ENCODE measurements at regions not wholly inside any gene's neighbourhood (a gene's known extent, or its start where the extent isn't known, plus 50 kb on each side); places are given as distances from the start of the nearest gene placed in this dataset.

DNA sequence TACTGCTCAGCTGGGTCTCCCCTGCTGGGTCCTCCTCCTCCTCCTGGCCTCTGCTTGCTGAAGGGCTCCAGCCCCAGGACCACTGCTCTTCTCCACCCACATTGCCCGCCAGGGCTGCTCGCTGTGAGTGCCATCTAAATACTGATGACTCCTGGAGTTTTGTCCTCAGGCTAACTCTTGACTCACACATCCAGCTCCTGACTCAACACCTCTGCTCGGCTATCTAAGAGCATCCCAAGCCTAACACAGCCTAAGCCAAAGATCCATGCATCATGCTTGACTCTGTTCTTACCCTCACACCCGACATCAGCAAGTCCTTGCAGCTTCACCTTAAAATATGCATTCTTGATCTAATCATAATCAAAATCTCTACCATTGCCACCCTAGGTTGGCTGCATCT lies 260.2 kb downstream of the KLF13 start:
- Histone ChIP-seq H3K27me3 (replicated peaks in 1 of 2; ENCODE audit: control insufficient read depth in 2 of 2, extremely low read depth in 1 of 2, insufficient read depth in 2 of 2, low read length in 1 of 2) (peaks cover 0 to 8% of the 10 kb centered on the region in 2 experiments), H3K9me3 (no peaks in the 10 kb centered on the region), H3K36me3 (ENCODE audit: control insufficient read depth in 2 of 2, extremely low read depth in 1 of 2, insufficient read depth in 1 of 2, low read length in 1 of 2) (no peaks in the 10 kb centered on the region), H3K4me1 (ENCODE audit: control insufficient read depth in 1 of 2, extremely low read depth in 1 of 2, insufficient read depth in 2 of 2, low read length in 2 of 2) (no peaks in the 10 kb centered on the region), H3K27ac (ENCODE audit: low read length) (no peak overlapping the region), H3K4me3 (ENCODE audit: control insufficient read depth in 1 of 2, extremely low read depth in 1 of 2, low read length in 1 of 2) (no peak overlapping the region)
- no peaks in the 10 kb centered on the region for H3K36me3 Mint-ChIP-seq
- ChIA-PET POLR2A (no interaction called here), CTCF (no interaction called here)
- 83% methylated on average over 4 of the region's 4 CpGs for WGBS (ENCODE audit: insufficient coverage)
- peaks cover 17 to 37% of the 10 kb centered on the region in 2 donors for H3K27me3 Mint-ChIP-seq
- H3K27ac Mint-ChIP-seq = no peak overlapping the region
- ATAC-seq (replicated peaks in 1 of 4) (no peak), DNase-seq (no peak)
- peaks cover 4 to 11% (median 6%) of the 10 kb centered on the region in 3 donors for H3K9me3 Mint-ChIP-seq
- no peak overlapping the region for H3K4me3 Mint-ChIP-seq
- no peaks in the 10 kb centered on the region for H3K4me1 Mint-ChIP-seq

DNA sequence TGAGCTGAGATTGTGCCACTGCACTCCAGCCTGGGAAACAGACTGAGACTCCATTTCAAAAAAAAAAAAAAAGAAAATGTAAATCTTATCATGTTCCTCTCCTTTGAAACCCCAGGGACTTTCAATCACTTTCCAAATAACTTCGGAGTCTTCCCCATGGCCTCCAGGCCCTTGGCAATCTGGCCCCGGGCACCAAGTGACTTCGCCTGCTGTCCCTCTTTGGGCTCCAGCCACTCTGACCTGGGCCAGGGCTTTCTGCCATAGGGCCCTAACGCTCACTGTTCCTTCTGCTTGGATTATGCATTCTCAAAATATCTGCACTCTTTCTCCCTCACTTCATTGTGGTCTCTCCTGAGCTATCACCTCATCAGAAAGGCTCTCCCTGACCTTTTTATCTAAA lies 260.9 kb downstream of the KLF13 start:
- peaks cover 0 to 8% of the 10 kb centered on the region in 2 experiments for H3K27me3 ChIP-seq (replicated peaks in 1 of 2; ENCODE audit: control insufficient read depth in 2 of 2, extremely low read depth in 1 of 2, insufficient read depth in 2 of 2, low read length in 1 of 2)
- WGBS (ENCODE audit: insufficient coverage) = 89% methylated on average over 4 of the region's 4 CpGs
- ATAC-seq (replicated peaks in 1 of 4) = no peak
- no peaks in the 10 kb centered on the region for H3K36me3 ChIP-seq (ENCODE audit: control insufficient read depth in 2 of 2, extremely low read depth in 1 of 2, insufficient read depth in 1 of 2, low read length in 1 of 2)
- H3K9me3 ChIP-seq = no peaks in the 10 kb centered on the region
- H3K27ac Mint-ChIP-seq = no peak overlapping the region
- H3K4me3 Mint-ChIP-seq = no peak overlapping the region
- no peak overlapping the region for H3K27ac ChIP-seq (ENCODE audit: low read length)
- H3K27me3 Mint-ChIP-seq = peaks cover 17 to 33% of the 10 kb centered on the region in 2 donors
- no peaks in the 10 kb centered on the region for H3K36me3 Mint-ChIP-seq
- H3K4me1 Mint-ChIP-seq = no peaks in the 10 kb centered on the region
- DNase-seq = no peak
- POLR2A ChIA-PET = no interaction called here
- peaks cover 0 to 4% (median 0%) of the 10 kb centered on the region in 3 donors for H3K9me3 Mint-ChIP-seq
- no peaks in the 10 kb centered on the region for H3K4me1 ChIP-seq (ENCODE audit: control insufficient read depth in 1 of 2, extremely low read depth in 1 of 2, insufficient read depth in 2 of 2, low read length in 2 of 2)
- CTCF ChIA-PET = no interaction called here
- H3K4me3 ChIP-seq (ENCODE audit: control insufficient read depth in 1 of 2, extremely low read depth in 1 of 2, low read length in 1 of 2) = no peak overlapping the region

DNA sequence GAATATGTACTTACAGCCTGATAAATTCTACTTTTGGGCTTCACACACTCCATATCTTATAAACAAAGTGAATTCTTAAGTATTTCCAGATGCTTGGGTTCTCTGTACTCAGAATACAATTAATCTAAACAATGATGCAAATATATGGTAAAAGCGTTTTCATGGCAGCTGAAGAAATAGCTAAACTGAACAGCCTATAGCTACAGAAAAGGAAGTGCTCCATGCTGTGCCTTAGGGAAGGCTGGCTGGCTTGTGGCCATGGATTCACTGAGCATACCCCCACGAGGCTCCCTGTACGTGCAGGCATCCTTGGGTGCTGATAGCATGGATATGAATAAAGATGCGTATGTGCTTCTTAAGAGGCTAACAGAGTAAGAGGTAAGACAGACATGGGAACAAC lies 264.0 kb downstream of the KLF13 start:
- Histone ChIP-seq H3K4me3 (ENCODE audit: control insufficient read depth in 1 of 2, extremely low read depth in 1 of 2, low read length in 1 of 2) (no peak overlapping the region), H3K36me3 (ENCODE audit: control insufficient read depth in 2 of 2, extremely low read depth in 1 of 2, insufficient read depth in 1 of 2, low read length in 1 of 2) (no peaks in the 10 kb centered on the region), H3K4me1 (ENCODE audit: control insufficient read depth in 1 of 2, extremely low read depth in 1 of 2, insufficient read depth in 2 of 2, low read length in 2 of 2) (no peaks in the 10 kb centered on the region), H3K9me3 (no peaks in the 10 kb centered on the region), H3K27me3 (replicated peaks in 1 of 2; ENCODE audit: control insufficient read depth in 2 of 2, extremely low read depth in 1 of 2, insufficient read depth in 2 of 2, low read length in 1 of 2) (peaks cover 0 to 16% of the 10 kb centered on the region in 2 experiments), H3K27ac (ENCODE audit: low read length) (no peak overlapping the region)
- 72% methylated on average over 3 of the region's 4 CpGs for WGBS (ENCODE audit: insufficient coverage)
- no peak for ATAC-seq (replicated peaks in 1 of 4)
- Mint-ChIP-seq H3K4me1 (no peaks in the 10 kb centered on the region), H3K27ac (no peak overlapping the region), H3K36me3 (no peaks in the 10 kb centered on the region), H3K9me3 (no peaks in the 10 kb centered on the region), H3K4me3 (no peak overlapping the region), H3K27me3 (peaks cover 19 to 23% of the 10 kb centered on the region in 2 donors)
- POLR2A ChIA-PET = no interaction called here
- CTCF ChIA-PET = no interaction called here
- no peak for DNase-seq

GRCh38 chr15:31591908-31592307 lies 265.3 kb downstream of the KLF13 start:
- Mint-ChIP-seq H3K27ac (no peak overlapping the region), H3K4me1 (no peaks in the 10 kb centered on the region), H3K9me3 (no peaks in the 10 kb centered on the region), H3K27me3 (peaks cover 11 to 20% of the 10 kb centered on the region in 2 donors), H3K4me3 (no peak overlapping the region), H3K36me3 (no peaks in the 10 kb centered on the region)
- Histone ChIP-seq H3K27ac (ENCODE audit: low read length) (no peak overlapping the region), H3K4me1 (ENCODE audit: control insufficient read depth in 1 of 2, extremely low read depth in 1 of 2, insufficient read depth in 2 of 2, low read length in 2 of 2) (no peaks in the 10 kb centered on the region), H3K36me3 (ENCODE audit: control insufficient read depth in 2 of 2, extremely low read depth in 1 of 2, insufficient read depth in 1 of 2, low read length in 1 of 2) (no peaks in the 10 kb centered on the region), H3K4me3 (ENCODE audit: control insufficient read depth in 1 of 2, extremely low read depth in 1 of 2, low read length in 1 of 2) (no peak overlapping the region), H3K27me3 (replicated peaks in 1 of 2; ENCODE audit: control insufficient read depth in 2 of 2, extremely low read depth in 1 of 2, insufficient read depth in 2 of 2, low read length in 1 of 2) (peaks cover 0 to 16% of the 10 kb centered on the region in 2 experiments), H3K9me3 (no peaks in the 10 kb centered on the region)
- ATAC-seq (replicated peaks in 1 of 4) (no peak), DNase-seq (no peak)
- CTCF ChIA-PET = no interaction called here
- POLR2A ChIA-PET = no interaction called here

GRCh38 chr15:31597466-31597865 lies 270.8 kb downstream of the KLF13 start:
- no peaks in the 10 kb centered on the region for H3K4me1 Mint-ChIP-seq
- 100% methylated on average over 1 of the region's 1 CpG for WGBS (ENCODE audit: insufficient coverage)
- no peak overlapping the region for H3K4me3 ChIP-seq (ENCODE audit: control insufficient read depth in 1 of 2, extremely low read depth in 1 of 2, low read length in 1 of 2)
- no peaks in the 10 kb centered on the region for H3K36me3 ChIP-seq (ENCODE audit: control insufficient read depth in 2 of 2, extremely low read depth in 1 of 2, insufficient read depth in 1 of 2, low read length in 1 of 2)
- no peaks in the 10 kb centered on the region for H3K36me3 Mint-ChIP-seq
- DNase-seq = no peak
- no peaks in the 10 kb centered on the region for H3K9me3 Mint-ChIP-seq
- ChIA-PET CTCF (no interaction called here), POLR2A (no interaction called here)
- H3K9me3 ChIP-seq = no peaks in the 10 kb centered on the region
- H3K4me3 Mint-ChIP-seq = no peak overlapping the region
- H3K27ac Mint-ChIP-seq = no peak overlapping the region
- peaks cover 0 to 21% of the 10 kb centered on the region in 2 experiments for H3K27me3 ChIP-seq (replicated peaks in 1 of 2; ENCODE audit: control insufficient read depth in 2 of 2, extremely low read depth in 1 of 2, insufficient read depth in 2 of 2, low read length in 1 of 2)
- H3K27me3 Mint-ChIP-seq = peaks cover 27 to 29% of the 10 kb centered on the region in 2 donors
- ATAC-seq (replicated peaks in 1 of 4) = no peak
- no peak overlapping the region for H3K27ac ChIP-seq (ENCODE audit: low read length)
- peaks cover 0 to 7% of the 10 kb centered on the region in 2 experiments for H3K4me1 ChIP-seq (ENCODE audit: control insufficient read depth in 1 of 2, extremely low read depth in 1 of 2, insufficient read depth in 2 of 2, low read length in 2 of 2)

GRCh38 chr15:31598620-31599019 lies 272.0 kb downstream of the KLF13 start:
- Histone ChIP-seq H3K36me3 (ENCODE audit: control insufficient read depth in 2 of 2, extremely low read depth in 1 of 2, insufficient read depth in 1 of 2, low read length in 1 of 2) (no peaks in the 10 kb centered on the region), H3K4me1 (ENCODE audit: control insufficient read depth in 1 of 2, extremely low read depth in 1 of 2, insufficient read depth in 2 of 2, low read length in 2 of 2) (peaks cover 0 to 7% of the 10 kb centered on the region in 2 experiments), H3K9me3 (no peaks in the 10 kb centered on the region), H3K4me3 (ENCODE audit: control insufficient read depth in 1 of 2, extremely low read depth in 1 of 2, low read length in 1 of 2) (no peak overlapping the region), H3K27ac (ENCODE audit: low read length) (no peak overlapping the region), H3K27me3 (replicated peaks in 1 of 2; ENCODE audit: control insufficient read depth in 2 of 2, extremely low read depth in 1 of 2, insufficient read depth in 2 of 2, low read length in 1 of 2) (peaks cover 0 to 17% of the 10 kb centered on the region in 2 experiments)
- DNase-seq (no peak), ATAC-seq (replicated peaks in 1 of 4) (no peak)
- H3K27me3 Mint-ChIP-seq = peaks cover 26 to 27% of the 10 kb centered on the region in 2 donors
- 47% methylated on average over 3 of the region's 7 CpGs for WGBS (ENCODE audit: insufficient coverage)
- H3K36me3 Mint-ChIP-seq = no peaks in the 10 kb centered on the region
- CTCF ChIA-PET = no interaction called here
- no peak overlapping the region for H3K27ac Mint-ChIP-seq
- H3K9me3 Mint-ChIP-seq = no peaks in the 10 kb centered on the region
- no peak overlapping the region for H3K4me3 Mint-ChIP-seq
- H3K4me1 Mint-ChIP-seq = no peaks in the 10 kb centered on the region
- POLR2A ChIA-PET = no interaction called here

GRCh38 chr15:31605467-31605931 lies 278.9 kb downstream of the KLF13 start:
- Mint-ChIP-seq H3K9me3 (no peaks in the 10 kb centered on the region), H3K4me3 (no peak overlapping the region), H3K4me1 (no peaks in the 10 kb centered on the region), H3K27ac (no peak overlapping the region), H3K36me3 (no peaks in the 10 kb centered on the region), H3K27me3 (peaks cover 28% of the 10 kb centered on the region in 2 donors)
- CTCF ChIA-PET = no interaction called here
- POLR2A ChIA-PET = no interaction called here
- H3K36me3 ChIP-seq (ENCODE audit: control insufficient read depth in 2 of 2, extremely low read depth in 1 of 2, insufficient read depth in 1 of 2, low read length in 1 of 2) = no peaks in the 10 kb centered on the region
- no peak overlapping the region for H3K4me3 ChIP-seq (ENCODE audit: control insufficient read depth in 1 of 2, extremely low read depth in 1 of 2, low read length in 1 of 2)
- 87% methylated on average over 7 of the region's 9 CpGs for WGBS (ENCODE audit: insufficient coverage)
- H3K27me3 ChIP-seq (replicated peaks in 1 of 2; ENCODE audit: control insufficient read depth in 2 of 2, extremely low read depth in 1 of 2, insufficient read depth in 2 of 2, low read length in 1 of 2) = peaks cover 0 to 6% of the 10 kb centered on the region in 2 experiments
- ATAC-seq (replicated peaks in 1 of 4) (no peak), DNase-seq (no peak)
- no peak overlapping the region for H3K27ac ChIP-seq (ENCODE audit: low read length)
- H3K4me1 ChIP-seq (ENCODE audit: control insufficient read depth in 1 of 2, extremely low read depth in 1 of 2, insufficient read depth in 2 of 2, low read length in 2 of 2) = no peaks in the 10 kb centered on the region
- H3K9me3 ChIP-seq = no peaks in the 10 kb centered on the region
